Body of pancreas (tissue), 4 donors: ENCODE measurements at regions not wholly inside any gene's neighbourhood (a gene's known extent, or its start where the extent isn't known, plus 50 kb on each side); places are given as distances from the start of the nearest gene placed in this dataset.

ENCODE experiments used
- POLR2A ChIP-seq, 3 donors: fragments of 450-650 bp; IDR thresholded peaks; one replicate each; pipeline ENCODE4 v1.6.1; 2016; ENCODE audit warnings: antibody characterized with exemption in 3 of 3, mild to moderate bottlenecking in 2 of 3
- TF ChIP-seq, protein P1 (sequence below), 7 experiments: fragments of 450-650 bp in 4 of 7; fragments of 200-600 bp in 3 of 7; sonication (generic) in 3 of 7; IDR thresholded peaks; one replicate each; pipeline ENCODE4 v1.5.1; 2016 to 2019; ENCODE audit warnings: antibody characterized with exemption in 7 of 7

DNA sequence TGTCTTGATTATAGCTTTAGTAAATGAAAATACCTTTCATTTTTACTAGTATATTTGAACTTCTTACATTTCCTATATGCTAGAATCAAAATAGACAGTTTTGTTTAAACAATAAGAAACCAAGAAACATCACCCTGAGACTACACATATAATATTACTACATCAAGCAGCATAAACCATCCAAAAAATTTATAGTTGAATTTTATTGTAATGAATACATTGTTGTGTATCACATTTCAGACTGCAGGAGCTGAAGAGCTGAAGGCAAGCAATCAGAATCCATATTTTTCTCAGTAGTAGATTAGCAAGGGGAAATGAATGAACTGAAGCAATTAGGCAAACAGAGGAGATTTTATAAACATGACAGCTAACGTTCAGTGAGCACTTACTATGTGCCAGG is 379.2 kb downstream of the BTG1 start:
- TF ChIP-seq, protein P1, sequence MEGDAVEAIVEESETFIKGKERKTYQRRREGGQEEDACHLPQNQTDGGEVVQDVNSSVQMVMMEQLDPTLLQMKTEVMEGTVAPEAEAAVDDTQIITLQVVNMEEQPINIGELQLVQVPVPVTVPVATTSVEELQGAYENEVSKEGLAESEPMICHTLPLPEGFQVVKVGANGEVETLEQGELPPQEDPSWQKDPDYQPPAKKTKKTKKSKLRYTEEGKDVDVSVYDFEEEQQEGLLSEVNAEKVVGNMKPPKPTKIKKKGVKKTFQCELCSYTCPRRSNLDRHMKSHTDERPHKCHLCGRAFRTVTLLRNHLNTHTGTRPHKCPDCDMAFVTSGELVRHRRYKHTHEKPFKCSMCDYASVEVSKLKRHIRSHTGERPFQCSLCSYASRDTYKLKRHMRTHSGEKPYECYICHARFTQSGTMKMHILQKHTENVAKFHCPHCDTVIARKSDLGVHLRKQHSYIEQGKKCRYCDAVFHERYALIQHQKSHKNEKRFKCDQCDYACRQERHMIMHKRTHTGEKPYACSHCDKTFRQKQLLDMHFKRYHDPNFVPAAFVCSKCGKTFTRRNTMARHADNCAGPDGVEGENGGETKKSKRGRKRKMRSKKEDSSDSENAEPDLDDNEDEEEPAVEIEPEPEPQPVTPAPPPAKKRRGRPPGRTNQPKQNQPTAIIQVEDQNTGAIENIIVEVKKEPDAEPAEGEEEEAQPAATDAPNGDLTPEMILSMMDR (IDR thresholded peaks at IDR 0.05): no peak
- TF ChIP-seq POLR2A (IDR thresholded peaks at IDR 0.05): no peak
